ENCODE measurements at regions not wholly inside any gene's neighbourhood (a gene's known extent, or its start where the extent isn't known, plus 50 kb on each side); places are given as distances from the start of the nearest gene placed in this dataset.

- no peak for DNase-seq (ENCODE audit: low read depth in 4 of 4, low spot score in 3 of 4)
Measured at GRCh38 chr2:8217468-8218030, 464.3 kb upstream of the ID2 start.

- no peak for DNase-seq (ENCODE audit: low read depth in 4 of 4, low spot score in 3 of 4)
Measured at GRCh38 chr2:8219096-8219495, 462.8 kb upstream of the ID2 start.

- DNase-seq (ENCODE audit: low read depth in 4 of 4, low spot score in 3 of 4) = no peak
Measured at GRCh38 chr2:8219631-8220355, 462.1 kb upstream of the ID2 start.

GRCh38 chr2:8222979-8223694, 458.7 kb upstream of the ID2 start:
- DNase-seq (ENCODE audit: low read depth in 4 of 4, low spot score in 3 of 4) = no peak

- no peak for DNase-seq (ENCODE audit: low read depth in 4 of 4, low spot score in 3 of 4)
Measured at GRCh38 chr2:8223695-8224346, 458.0 kb upstream of the ID2 start.

- DNase-seq (ENCODE audit: low read depth in 4 of 4, low spot score in 3 of 4) = no peak
Measured at GRCh38 chr2:8224347-8225190, 457.3 kb upstream of the ID2 start.

GRCh38 chr2:8225266-8225665, 456.6 kb upstream of the ID2 start:
- DNase-seq (ENCODE audit: low read depth in 4 of 4, low spot score in 3 of 4) = no peak

GRCh38 chr2:8225798-8226197, 456.1 kb upstream of the ID2 start:
- no peak for DNase-seq (ENCODE audit: low read depth in 4 of 4, low spot score in 3 of 4)

- DNase-seq (ENCODE audit: low read depth in 4 of 4, low spot score in 3 of 4) = no peak
Measured at GRCh38 chr2:8229546-8229986, 452.3 kb upstream of the ID2 start.

- no peak for DNase-seq (ENCODE audit: low read depth in 4 of 4, low spot score in 3 of 4)
Measured at GRCh38 chr2:8230466-8230865, 451.4 kb upstream of the ID2 start.

- DNase-seq (ENCODE audit: low read depth in 4 of 4, low spot score in 3 of 4) = no peak
Measured at GRCh38 chr2:8231902-8232301, 450.0 kb upstream of the ID2 start.

- DNase-seq (ENCODE audit: low read depth in 4 of 4, low spot score in 3 of 4) = no peak
Measured at GRCh38 chr2:8232871-8233270, 449.0 kb upstream of the ID2 start.

GRCh38 chr2:8234253-8234652, 447.6 kb upstream of the ID2 start:
- no peak for DNase-seq (ENCODE audit: low read depth in 4 of 4, low spot score in 3 of 4)

GRCh38 chr2:8234757-8235374, 447.0 kb upstream of the ID2 start:
- no peak for DNase-seq (ENCODE audit: low read depth in 4 of 4, low spot score in 3 of 4)

- no peak for DNase-seq (ENCODE audit: low read depth in 4 of 4, low spot score in 3 of 4)
Measured at GRCh38 chr2:8235419-8235818, 446.4 kb upstream of the ID2 start.

- DNase-seq (ENCODE audit: low read depth in 4 of 4, low spot score in 3 of 4) = no peak
Measured at GRCh38 chr2:8236391-8236790, 445.5 kb upstream of the ID2 start.

- no peak for DNase-seq (ENCODE audit: low read depth in 4 of 4, low spot score in 3 of 4)
Measured at GRCh38 chr2:8238521-8239230, 443.2 kb upstream of the ID2 start.

- no peak for DNase-seq (ENCODE audit: low read depth in 4 of 4, low spot score in 3 of 4)
Measured at GRCh38 chr2:8239531-8240088, 442.2 kb upstream of the ID2 start.

- DNase-seq (ENCODE audit: low read depth in 4 of 4, low spot score in 3 of 4) = no peak
Measured at GRCh38 chr2:8241317-8241716, 440.5 kb upstream of the ID2 start.

Measured in right renal pelvis (tissue), 4 donors.